HG03571 (cell line): ENCODE measurements at regions not wholly inside any gene's neighbourhood (a gene's known extent, or its start where the extent isn't known, plus 50 kb on each side); places are given as distances from the start of the nearest gene placed in this dataset.

Experiments used
- ATAC-seq: cut with Tn5 transposase; IDR thresholded peaks from one replicate; pipeline ENCODE4 v1.9.1; 2021; ENCODE audit not compliant: unreplicated experiment

DNA sequence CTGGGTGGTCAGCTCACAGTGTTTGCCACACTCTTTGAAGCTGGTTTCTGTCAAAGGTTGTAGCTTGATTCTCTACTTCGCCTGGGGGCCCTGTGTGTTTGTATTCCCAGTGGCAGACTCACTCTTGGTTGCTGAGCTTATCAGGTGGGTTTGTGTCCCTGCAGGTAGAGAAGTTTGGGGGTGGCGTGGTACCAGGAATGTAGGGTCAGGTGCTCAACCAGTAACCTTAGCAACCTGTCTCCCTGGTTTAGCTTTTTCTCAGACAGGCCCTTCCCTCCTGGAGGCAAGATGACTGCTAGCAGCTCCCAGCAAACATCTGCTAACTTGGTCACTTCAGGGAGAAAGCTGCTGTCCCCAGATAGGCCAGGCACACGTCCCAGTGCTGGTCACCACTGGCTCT lies 352.2 kb downstream of the AACS start:
- ATAC-seq, result no peak

DNA sequence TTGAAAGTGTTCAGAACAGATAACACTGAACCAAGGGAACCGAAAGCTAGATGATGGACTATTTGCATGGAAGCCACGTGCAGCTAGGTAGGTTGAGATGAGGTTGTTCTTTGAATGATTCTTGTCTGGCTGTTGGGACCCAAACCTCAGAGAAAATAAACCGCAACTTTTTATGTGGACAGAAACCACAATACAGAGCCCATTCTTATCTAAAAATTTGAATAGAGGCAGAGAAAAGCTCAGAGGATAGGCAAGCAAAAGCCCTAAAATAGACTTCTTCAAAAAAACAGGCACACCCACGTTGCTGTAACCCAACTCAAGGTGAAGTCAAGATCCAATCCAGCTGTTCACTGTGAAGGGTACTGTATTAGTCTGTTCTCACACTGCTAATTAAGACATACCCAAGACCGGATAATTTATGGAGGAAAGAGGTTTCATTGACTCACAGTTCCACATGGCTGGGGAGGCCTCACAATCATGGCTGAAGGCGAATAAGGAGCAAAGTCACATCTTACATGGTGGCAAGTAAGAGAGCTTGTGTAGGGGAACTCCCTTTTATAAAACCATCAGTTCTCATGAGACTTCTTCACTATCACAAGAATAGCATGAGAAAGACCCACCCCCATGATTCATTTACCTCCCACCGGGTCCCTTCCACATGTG lies 353.8 kb downstream of the AACS start:
- peak; percentile 59 for ATAC-seq

DNA sequence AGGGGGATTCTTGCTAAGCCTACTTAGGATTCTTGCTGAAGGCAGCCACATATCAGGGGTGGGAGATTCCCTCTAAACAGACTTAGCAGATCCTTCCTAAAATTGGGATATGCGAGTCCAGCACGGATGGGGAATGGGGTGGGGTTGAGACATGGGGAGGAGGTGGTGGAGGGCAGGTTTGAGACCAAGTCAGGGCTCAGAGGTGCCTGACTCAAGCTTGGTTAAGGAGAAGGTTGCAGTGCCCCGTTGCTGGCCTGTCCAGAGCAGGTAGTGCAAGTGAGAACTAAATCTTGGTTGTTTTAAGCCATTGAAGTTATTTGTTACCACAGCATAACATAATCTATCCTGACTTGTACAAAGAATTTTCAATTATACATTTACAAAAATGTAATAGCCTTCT lies 359.7 kb downstream of the AACS start:
- no peak for ATAC-seq

DNA sequence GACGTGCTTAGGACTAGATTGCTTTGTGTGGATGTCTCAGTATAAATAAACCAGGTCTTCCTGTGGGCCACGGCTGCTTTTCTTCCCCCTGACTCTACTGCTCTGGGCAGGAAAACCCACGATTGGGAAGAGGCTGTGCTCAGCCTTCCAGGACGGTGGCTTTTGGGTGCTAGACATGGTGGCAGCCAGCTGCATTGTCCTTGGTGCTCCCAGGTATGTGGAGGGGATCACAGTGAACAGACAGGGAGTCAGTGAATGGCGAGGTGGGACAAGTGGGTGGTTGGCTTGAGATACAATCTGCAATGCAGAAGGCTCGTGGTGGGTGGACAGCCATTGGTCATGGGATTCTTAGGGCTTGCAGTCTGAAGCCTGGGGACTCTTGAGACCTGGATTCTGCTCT lies 366.3 kb downstream of the AACS start:
- ATAC-seq, result no peak

DNA sequence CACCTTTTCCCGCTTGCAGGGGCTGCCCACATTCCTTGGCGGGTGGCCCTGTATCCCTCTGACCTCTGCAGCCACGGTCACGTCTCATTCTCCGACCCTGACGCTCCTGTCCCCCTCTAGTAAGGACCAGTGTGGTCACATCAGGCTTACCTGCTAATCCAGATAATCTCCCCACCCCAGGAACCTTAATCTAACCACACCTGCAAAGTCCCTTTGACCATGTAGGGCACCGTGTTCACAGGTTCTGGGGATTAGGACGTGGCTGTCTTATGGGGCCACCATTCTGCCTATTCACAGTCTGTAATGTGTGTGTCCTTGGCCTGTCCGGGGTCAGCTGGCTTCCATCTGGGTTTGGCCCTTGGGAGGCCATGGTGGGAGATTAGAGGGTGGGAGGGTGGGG lies 368.9 kb downstream of the AACS start:
- ATAC-seq, result no peak

DNA sequence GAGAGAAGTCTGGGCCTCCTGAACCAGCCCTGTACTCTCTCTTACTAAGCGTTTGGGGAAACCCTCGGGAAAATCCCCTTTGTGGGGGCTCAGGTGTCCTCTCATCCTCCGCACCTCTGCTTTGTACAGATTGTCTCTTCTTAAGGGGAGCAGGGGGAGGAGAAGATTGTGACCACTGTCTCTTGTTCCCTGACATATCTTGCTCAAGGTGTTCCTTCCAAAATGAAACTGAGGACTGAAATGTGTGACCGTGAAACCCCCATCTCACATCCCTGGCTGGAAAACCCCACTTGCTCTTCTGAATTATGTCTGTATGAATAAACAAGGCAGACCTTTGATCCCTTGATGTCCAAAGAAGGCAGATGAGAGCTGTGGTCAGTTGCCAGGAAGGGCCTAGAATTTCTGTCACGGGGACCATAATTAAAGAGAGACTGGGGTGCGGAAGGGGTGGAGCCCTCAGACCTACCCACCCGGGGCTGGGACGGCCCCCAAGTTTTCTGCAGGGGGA lies 369.8 kb downstream of the AACS start:
- ATAC-seq, result peak; percentile 77

DNA sequence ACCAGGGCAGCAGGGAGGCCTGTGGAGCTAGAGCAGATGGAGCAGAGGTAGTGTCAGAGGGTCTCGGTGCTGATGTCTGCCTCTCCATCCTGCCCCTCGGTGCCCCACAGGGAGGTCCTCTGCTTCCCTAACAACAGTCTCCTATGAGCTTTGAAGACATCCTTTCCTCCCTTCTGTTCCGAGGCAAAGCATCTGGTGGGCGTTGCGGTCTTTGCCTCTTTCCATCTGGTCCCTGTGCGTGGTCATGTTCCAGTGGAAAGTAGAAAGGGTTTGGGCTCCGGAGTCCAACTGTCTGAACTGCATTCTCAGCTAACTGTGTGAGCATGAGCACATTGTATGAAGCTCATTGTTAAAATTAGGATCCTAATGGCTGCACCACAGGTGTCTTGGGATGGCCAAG lies 370.6 kb downstream of the AACS start:
- ATAC-seq, result no peak

DNA sequence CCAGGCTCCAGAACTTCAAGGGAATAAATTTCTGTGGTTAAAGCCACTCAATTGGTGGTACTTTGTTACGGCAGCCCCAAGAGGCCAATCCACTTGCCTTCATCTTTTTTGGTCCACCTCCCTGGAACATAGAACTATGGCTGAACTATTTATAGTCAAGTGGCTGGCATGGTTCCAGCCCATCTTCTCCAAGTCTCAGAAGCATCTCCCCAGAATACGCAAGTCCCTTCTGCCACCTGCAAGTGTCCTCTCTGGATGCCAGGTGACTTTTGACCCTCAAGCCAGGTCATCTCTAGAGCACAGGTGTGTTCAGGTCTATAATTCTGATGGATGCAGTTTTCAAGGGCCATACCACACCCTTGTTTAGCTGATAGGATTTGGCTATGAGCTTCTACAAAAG lies 371.5 kb downstream of the AACS start:
- ATAC-seq, result no peak

DNA sequence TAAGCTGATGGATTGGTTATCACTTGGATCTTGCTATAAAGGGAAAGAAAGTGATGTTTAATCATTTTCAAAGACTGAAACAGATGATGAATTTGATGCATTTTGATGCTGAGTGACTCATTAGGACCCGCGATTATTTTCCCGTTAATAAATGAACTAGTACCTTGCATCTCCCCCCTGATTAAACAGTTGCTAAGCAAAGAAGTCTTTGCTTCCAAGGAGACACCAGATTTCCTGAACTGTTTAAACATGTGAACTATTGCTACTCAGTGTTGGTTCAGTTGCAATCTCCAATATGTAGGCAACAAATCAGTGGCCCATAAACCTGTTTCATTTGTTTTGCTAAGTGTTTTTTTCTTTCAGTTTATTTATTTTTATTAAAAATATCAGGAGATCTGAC lies 375.2 kb downstream of the AACS start:
- ATAC-seq, result no peak

DNA sequence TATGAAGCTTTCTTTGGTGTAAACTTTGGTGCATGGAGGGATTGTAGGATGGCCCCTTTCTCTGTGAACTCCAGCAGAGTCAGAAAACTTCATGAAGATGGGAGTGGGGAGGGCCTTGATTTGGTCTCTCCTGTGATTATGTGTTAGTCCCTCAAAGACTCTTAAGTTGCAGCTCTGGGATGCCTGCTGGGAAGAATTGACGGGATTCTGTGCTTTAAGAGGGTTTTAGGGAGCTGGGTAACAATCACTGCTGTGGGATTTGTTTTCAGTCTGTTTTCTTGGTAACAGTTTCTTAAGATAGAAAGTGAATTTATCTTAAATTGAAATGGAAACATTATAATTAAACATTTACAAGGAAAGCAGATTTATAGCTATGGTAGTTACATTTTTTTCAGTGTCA lies 378.1 kb downstream of the AACS start:
- ATAC-seq, result no peak

DNA sequence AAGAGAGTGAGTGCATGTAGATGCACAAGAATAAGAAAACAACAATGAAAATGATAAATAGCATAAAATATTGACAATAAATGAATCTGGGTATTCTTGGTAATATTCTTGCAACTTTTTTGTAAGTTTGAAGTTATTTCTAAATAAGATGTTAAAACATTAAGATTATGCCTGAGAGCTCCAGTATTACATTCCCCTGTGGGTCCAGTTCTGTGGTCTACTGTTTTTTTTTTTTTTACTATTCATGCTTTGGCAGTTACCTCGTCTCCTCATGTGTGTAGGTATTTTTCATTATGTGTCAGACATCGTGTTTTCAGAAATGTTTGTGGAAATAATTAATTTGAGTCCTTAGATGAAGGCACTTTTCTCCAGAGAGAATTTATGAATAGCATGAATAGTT lies 386.2 kb downstream of the AACS start:
- ATAC-seq, result no peak

DNA sequence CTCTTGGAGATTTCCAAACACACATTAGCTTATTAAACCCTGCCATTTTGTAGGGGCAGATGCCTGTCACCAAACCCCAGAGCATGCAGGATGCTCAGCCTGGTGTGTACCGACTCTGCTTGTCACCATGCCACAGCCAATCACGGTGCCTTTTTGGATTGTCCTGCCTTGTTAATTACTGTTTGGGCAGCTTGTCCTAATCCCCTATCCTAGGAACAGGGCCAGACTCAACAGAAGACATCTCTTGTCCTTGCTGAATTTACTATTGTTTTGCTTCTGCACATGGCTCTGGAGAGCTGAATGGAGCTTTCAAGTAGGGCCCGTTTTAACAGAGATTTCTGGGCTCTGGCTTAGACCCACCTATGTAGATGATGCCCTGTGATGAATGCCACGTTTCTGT lies 388.5 kb downstream of the AACS start:
- no peak for ATAC-seq

DNA sequence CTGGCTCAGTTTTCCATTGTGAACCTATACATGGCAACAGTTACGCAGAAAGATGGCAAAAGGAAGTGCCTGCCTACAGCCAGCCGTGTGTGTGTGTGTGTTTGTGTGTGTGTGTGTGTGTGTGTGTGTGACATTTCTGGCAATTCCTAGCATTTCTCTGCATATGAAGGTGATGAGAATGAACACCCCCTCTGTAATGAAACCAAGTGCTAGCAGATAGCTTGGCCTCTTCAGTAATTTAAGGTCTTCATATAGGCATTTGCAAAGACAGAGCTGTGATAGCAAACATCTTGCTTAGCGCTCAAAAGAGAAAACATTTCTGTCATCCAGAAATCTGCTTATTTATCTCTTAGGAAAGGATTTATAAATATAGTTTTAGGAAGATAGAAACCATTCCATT lies 389.1 kb downstream of the AACS start:
- no peak for ATAC-seq

DNA sequence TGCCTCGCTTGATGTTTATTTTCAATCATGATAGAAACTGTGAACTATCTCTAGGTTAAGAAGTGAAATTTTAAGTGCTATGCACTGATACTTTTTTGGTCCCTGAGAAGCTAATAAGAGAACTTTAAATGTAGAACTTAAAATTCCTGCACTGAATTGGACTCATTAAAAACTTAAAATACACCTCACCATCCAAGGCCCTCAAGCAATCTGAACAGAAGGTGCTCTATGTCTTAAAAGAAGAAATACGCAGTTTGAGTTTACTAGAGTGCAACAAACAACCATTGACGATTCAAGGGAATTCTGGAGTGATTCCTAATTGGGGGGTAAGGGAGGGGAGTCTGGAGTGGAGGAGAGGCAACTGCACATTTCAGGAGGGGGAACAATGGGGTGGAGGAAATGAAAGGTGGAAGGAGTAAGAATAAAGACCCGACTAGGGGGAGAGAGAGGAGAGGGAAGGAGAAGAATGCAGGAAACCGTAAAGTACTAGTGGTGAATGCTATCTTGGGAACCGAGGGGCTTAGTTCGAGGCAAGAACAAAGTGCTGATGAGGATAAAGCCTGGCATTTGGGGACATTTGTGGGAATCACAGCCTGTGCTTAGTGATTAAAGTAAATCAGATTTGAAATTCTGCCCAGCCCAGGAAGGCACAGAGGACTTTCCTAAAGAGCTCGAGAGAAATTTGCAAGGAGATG lies 389.7 kb downstream of the AACS start:
- ATAC-seq, result no peak

DNA sequence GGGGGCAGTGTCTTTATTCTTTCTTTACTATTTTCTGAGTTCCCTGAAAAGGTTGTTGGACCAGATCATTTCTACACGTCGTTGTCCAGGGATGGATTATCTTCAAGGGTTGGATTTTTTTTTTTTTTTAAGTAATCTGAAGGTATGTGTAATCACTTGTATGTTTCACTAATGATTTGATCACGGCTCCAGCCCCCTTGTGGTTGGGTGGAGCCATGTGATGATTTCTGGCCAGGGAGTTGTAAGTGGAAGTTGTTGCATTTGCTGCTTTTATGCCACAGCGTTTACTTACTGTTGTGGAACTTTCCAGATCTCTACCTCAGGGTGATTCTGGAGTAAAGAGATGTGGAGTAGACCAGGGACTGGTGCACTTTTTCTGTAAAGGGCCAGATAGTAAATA lies 390.3 kb downstream of the AACS start:
- ATAC-seq, result no peak

DNA sequence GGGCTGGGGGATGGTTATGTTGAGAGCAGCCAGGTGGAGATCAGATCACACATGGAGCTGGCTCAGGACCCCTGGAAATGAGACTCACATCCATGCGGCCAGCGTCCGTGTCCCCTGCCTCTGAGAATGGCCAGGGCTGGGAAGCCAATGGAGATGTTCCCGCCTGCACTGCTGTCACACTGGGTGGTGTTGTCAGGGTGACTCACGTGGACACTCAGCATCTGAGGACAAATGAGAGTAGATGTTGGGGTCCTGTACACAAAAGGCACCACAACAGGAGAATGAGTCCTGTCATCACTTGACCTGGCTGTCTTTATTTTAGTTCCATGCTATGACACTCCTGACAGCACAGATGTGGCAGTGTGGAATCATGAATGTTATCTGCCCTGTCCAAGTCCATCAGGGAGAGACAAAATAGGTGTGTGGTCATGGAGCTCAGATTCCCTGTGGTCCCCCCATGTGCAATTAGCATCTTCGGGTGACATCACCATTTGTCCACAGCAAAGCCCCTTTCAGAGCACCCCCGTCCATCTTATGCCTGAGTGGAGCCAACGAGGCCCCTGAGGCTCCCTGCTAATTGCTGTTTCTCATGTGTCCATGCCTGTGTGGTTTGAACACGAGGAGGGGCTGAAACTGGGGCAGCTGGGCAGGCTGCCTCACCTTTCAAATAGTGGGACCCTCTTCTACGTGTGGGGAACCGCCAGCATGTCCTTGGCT lies 393.5 kb downstream of the AACS start:
- ATAC-seq, result no peak

DNA sequence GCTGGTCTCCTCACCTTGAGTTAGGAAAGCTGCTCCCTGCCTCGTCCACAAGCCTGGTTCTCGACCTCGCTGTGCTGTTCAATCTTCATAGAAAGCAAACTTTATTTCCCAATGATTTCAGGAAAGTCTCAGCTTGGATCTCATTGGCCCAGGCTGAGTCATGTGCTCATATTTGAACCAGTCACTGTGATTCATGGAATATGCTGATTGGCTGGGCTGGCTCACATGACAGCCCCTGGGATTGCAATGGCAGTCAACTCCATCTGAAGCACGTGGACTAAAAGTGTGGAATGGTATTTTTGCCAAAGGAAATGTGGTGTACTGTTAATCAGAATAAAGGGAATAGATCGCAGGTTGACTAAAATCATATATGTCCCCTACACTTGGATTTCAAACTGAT lies 396.6 kb downstream of the AACS start:
- no peak for ATAC-seq

DNA sequence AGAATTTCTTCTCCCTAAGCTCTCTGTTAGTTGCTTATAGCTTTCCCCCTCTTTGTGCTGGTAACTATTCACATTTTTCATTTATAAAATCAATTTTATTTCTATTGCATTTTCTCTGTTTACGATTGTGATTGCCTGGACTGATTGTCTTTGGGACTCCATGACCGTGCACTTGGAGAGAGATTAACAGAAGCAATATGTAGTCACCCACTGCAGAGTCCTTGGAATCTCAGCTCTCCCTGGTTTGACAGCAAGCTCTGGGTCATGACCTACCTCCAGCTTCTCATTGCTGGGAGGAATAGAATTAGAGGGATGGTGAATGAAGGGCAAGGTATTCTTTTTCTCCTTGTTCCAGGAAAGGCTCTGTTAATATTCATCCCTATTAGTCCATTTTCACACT lies 398.2 kb downstream of the AACS start:
- ATAC-seq, result no peak

DNA sequence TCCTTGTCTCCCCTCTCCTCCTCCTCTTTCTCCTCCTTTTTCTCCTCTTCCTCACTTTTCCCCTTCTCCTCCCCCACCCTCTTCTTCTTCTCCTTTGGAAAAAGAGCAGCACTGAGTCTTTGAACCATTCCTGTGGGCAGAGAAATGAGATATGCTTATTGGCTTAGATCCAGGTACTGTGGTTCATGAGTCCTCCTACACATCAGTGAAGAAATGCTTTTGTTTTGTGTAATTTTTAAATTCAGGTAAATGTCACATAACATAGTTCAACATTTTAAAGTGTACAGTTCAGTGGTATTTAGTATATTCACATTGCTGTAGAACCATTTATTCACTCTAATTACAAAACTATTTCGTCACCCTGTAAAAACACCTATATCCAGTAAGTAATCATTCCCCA lies 402.1 kb downstream of the AACS start:
- no peak for ATAC-seq

DNA sequence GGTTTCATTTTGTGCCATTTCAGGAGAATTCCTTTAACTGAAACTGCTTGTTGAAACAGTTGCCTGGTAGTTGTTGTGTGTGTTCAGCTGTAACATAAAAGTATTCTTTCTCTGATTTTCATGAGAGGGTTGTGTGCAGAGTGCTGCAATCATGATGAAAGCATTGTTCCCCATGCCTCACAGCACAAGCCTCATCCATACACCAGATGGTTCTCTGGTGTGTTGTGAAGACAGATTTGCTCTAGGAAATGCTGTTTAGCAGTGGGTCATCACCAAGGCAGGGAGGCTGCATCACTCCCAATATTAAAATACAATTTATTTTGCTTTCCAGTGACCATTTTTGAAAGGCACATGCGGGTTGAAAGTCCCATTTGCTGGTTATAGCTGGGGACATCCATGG lies 404.4 kb downstream of the AACS start:
- no peak for ATAC-seq

DNA sequence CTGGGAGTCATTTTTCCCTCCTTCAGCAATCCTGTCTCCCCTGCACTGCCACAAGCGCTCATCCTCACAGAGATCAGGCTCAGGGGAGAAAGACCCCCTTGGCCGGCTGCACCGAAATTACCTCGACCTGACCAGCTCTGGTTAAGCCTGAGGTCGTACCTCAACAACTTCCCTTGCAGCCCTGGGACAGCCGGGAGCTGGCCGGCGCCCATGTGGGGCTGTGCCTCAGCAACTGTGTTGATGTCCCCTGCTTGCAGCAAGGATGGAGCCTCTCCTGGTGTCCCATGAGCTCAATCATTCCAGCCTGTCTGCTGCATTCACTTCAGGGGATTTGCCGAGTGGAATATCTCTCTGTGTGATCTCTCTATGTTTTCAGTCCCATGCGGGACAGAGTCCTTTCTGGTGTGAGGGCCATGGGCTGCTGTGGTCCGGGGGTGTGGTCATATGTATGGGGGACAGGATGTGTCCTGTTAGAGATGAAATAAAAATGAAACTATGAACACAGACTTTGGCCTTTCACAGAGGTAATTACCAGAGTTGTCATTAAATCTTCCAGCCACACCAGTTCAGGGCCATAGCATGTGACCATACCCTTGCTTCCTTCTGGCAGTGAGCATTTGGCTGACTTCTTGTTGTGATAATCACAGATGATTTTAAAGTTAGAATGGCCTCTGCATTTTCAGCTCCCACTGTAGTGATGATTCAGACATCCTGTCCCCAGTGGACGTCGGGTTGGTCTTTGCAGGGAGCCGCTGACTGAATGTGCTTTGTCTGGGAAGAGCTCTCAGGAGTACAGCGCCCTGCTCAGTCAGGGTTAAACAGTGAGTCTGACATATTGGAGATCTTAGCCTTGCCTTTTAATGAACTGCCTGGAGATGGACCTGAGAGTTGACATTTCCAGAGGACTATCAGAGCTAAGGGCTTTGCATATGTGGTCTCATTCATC lies 405.9 kb downstream of the AACS start:
- ATAC-seq, result peak; percentile 70
